Karpas-422 (cell line): ENCODE measurements at regions not wholly inside any gene's neighbourhood (a gene's known extent, or its start where the extent isn't known, plus 50 kb on each side); places are given as distances from the start of the nearest gene placed in this dataset.

Experiments used
- DNase-seq: peaks from one replicate; pipeline ENCODE4 v3.0.0-alpha.2; 2015
- H2AFZ ChIP-seq: fragments of 200-600 bp; sonication (generic); 2 replicates; pipeline ENCODE4 v1.6.1; 2014; ENCODE audit warnings: antibody characterized with exemption, low read length, mixed read lengths
- H3K27ac ChIP-seq: fragments of 200-600 bp; sonication (generic); 2 replicates; pipeline ENCODE4 v1.5.1; 2014; ENCODE audit warnings: mild to moderate bottlenecking, low read length, moderate library complexity
- H3K27me3 ChIP-seq: fragments of 200-600 bp; sonication (generic); 2 replicates; pipeline ENCODE4 v1.6.1; 2014; ENCODE audit warnings: low read length, mixed read lengths
- H3K36me3 ChIP-seq: fragments of 200-600 bp; sonication (generic); 2 replicates; pipeline ENCODE4 v1.6.1; 2014; ENCODE audit warnings: low read length, mixed read lengths; ENCODE audit not compliant: insufficient read depth
- H3K4me1 ChIP-seq: fragments of 200-600 bp; sonication (generic); 2 replicates; pipeline ENCODE4 v1.6.1; 2014; ENCODE audit warnings: mild to moderate bottlenecking, low read length, mixed read lengths
- H3K4me2 ChIP-seq: fragments of 200-600 bp; sonication (generic); 2 replicates; pipeline ENCODE4 v1.6.1; 2014; ENCODE audit warnings: low read length, low read depth, mild to moderate bottlenecking; ENCODE audit not compliant: poor library complexity, severe bottlenecking
- H3K4me3 ChIP-seq: fragments of 200-600 bp; sonication (generic); 2 replicates; pipeline ENCODE4 v1.5.1; 2014; ENCODE audit warnings: mild to moderate bottlenecking, antibody characterized with exemption, low read length, mixed read lengths
- H3K79me2 ChIP-seq: fragments of 200-600 bp; sonication (generic); 2 replicates; pipeline ENCODE4 v1.6.1; 2014; ENCODE audit warnings: mild to moderate bottlenecking, low read length, mixed read lengths
- H3K9ac ChIP-seq: fragments of 200-600 bp; sonication (generic); 2 replicates; pipeline ENCODE4 v1.6.0; 2014; ENCODE audit warnings: low read length
- H3K9me2 ChIP-seq: fragments of 200-600 bp; sonication (generic), shearing (Covaris generic); replicated peaks from 2 replicates; pipeline ENCODE4 v1.6.0; 2014; ENCODE audit warnings: mild to moderate bottlenecking, low read length, moderate library complexity; ENCODE audit not compliant: insufficient read depth
- H3K9me3 ChIP-seq: fragments of 300-700, 200-600 bp; sonication (generic); 2 replicates; pipeline ENCODE4 v1.6.1; 2014; ENCODE audit warnings: low read length, mixed read lengths
- H4K20me1 ChIP-seq: fragments of 200-600 bp; sonication (generic); 2 replicates; pipeline ENCODE4 v1.6.1; 2014; ENCODE audit warnings: mild to moderate bottlenecking, antibody characterized with exemption, low read length, low read depth; ENCODE audit not compliant: insufficient read depth

DNA sequence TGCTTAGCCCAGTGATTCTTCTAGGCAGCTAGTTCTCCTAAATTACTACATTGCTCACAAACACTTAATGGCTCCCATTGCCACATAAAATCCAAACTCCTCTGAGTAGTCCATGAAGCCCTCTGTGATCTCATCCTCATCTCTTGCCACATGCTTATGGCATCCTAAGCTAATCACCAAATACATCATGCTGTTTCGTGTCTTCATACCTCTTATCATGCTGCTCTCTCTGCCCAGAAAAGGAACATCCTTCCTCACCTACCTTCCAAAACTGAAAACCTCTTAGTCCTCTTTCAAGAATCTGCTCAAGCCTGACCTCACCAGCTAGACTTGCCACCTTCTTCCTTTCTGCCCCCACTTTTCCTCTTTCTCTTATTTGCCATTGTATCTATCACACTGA, 108.5 kb downstream of the DUSP6 start:
- Histone ChIP-seq H4K20me1 (no peaks in the 10 kb centered on the region), H3K9ac (no peak overlapping the region), H3K36me3 (no peaks in the 10 kb centered on the region), H3K9me3 (no peaks in the 10 kb centered on the region), H3K27ac (no peak overlapping the region), H3K79me2 (no peaks in the 10 kb centered on the region), H3K4me3 (no peak overlapping the region), H3K27me3 (no peaks in the 10 kb centered on the region), H3K4me1 (peaks cover 10% of the 10 kb centered on the region), H3K4me2 (no peak overlapping the region), H2AFZ (no peak overlapping the region), H3K9me2 (no peaks in the 10 kb centered on the region)
- no peak for DNase-seq

DNA sequence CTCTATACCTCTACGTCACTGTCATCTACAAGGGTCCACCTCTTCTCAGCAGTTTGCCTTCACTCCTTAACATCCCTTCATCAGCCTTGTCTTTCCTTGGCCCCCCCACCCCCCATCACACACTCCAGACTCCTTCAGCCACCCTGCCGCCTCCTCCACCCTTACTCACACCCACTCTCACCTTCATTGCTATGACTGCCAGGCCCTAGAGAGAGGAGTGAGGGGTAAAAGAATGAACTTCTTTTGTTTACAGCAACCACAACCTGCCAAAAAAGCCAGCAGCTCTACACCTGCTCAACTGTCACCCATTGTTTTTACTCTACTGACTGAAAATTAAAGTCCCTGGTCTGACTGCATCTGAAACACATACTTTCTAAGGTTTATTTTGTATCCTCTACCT, 112.8 kb downstream of the DUSP6 start:
- Histone ChIP-seq H4K20me1 (no peaks in the 10 kb centered on the region), H3K27ac (no peak overlapping the region), H3K4me1 (peaks cover 2% of the 10 kb centered on the region), H3K27me3 (no peaks in the 10 kb centered on the region), H2AFZ (no peak overlapping the region), H3K79me2 (no peaks in the 10 kb centered on the region), H3K9me3 (no peaks in the 10 kb centered on the region), H3K4me3 (no peak overlapping the region), H3K9ac (no peak overlapping the region), H3K36me3 (no peaks in the 10 kb centered on the region), H3K9me2 (no peaks in the 10 kb centered on the region), H3K4me2 (no peak overlapping the region)
- no peak for DNase-seq

GRCh38 chr12:89238593-89238992, 113.7 kb downstream of the DUSP6 start:
- Histone ChIP-seq H3K4me1 (no peaks in the 10 kb centered on the region), H3K27ac (no peak overlapping the region), H3K4me2 (no peak overlapping the region), H3K27me3 (no peaks in the 10 kb centered on the region), H3K4me3 (no peak overlapping the region), H3K79me2 (no peaks in the 10 kb centered on the region), H2AFZ (no peak overlapping the region), H3K9me2 (no peaks in the 10 kb centered on the region), H4K20me1 (no peaks in the 10 kb centered on the region), H3K9me3 (no peaks in the 10 kb centered on the region), H3K9ac (no peak overlapping the region), H3K36me3 (no peaks in the 10 kb centered on the region)
- DNase-seq: no peak

DNA sequence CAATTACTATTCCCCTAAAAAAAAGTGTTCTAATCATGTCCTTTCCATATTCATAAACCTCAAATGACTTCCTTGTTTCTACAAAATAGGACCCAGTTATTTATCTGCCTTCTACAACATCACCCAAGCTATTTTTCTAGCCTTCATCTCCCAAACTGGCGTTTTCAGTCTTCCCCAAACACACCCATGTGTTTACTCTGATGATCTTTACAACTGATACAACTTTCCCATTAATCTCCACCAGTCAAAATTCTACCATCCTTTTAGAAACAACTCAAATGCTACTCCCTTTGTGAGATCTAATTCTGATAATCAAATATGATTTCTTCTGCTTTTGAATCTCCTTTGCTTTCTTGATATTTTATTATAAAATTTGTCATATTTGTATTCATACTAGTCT, 114.5 kb downstream of the DUSP6 start:
- Histone ChIP-seq H3K27ac (no peak overlapping the region), H2AFZ (no peak overlapping the region), H3K4me3 (no peak overlapping the region), H3K9me3 (no peaks in the 10 kb centered on the region), H3K4me2 (no peak overlapping the region), H3K36me3 (no peaks in the 10 kb centered on the region), H3K79me2 (no peaks in the 10 kb centered on the region), H3K9me2 (no peaks in the 10 kb centered on the region), H4K20me1 (no peaks in the 10 kb centered on the region), H3K9ac (no peak overlapping the region), H3K4me1 (no peaks in the 10 kb centered on the region), H3K27me3 (no peaks in the 10 kb centered on the region)
- no peak for DNase-seq

DNA sequence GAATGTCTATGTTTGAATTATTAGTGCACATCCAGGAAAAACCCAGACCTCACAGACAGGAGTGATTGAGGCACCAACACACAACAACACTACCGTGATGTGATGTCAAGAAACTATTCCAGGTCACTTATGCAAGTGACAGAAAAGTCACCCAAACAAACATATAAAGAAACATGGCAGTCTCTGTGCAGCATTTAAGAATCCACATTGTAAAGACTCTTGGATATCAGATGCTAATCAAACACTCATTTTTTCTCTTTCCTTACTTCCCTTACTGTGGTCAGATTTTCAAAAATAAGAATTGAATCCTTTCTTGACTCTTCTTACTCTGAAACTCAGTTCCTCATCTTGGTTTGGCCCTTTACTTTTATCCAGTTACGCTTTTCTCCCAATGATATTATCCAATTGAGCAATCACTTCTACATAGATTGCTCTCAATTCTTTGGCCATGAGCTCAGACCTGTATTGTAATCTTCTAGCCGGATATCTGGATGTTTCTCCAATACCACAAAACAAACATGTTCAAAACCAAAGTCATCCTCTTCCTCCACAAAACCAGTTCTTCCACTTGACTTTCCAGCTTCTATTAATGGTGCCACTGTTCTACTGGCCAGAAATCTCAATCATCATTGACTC, 115.4 kb downstream of the DUSP6 start:
- Histone ChIP-seq H3K9me2 (no peaks in the 10 kb centered on the region), H3K4me3 (no peak overlapping the region), H3K27me3 (no peaks in the 10 kb centered on the region), H3K27ac (no peak overlapping the region), H3K79me2 (no peaks in the 10 kb centered on the region), H3K4me2 (no peak overlapping the region), H2AFZ (no peak overlapping the region), H3K36me3 (no peaks in the 10 kb centered on the region), H4K20me1 (no peaks in the 10 kb centered on the region), H3K9me3 (no peaks in the 10 kb centered on the region), H3K9ac (no peak overlapping the region), H3K4me1 (no peaks in the 10 kb centered on the region)
- no peak for DNase-seq

- Histone ChIP-seq H3K4me1 (no peaks in the 10 kb centered on the region), H3K9me3 (no peaks in the 10 kb centered on the region), H2AFZ (no peak overlapping the region), H3K27me3 (no peaks in the 10 kb centered on the region), H3K27ac (no peak overlapping the region), H4K20me1 (no peaks in the 10 kb centered on the region), H3K36me3 (no peaks in the 10 kb centered on the region), H3K79me2 (no peaks in the 10 kb centered on the region), H3K9me2 (no peaks in the 10 kb centered on the region), H3K4me3 (no peak overlapping the region), H3K4me2 (no peak overlapping the region), H3K9ac (no peak overlapping the region)
- no peak for DNase-seq
Observed at GRCh38 chr12:89236237-89236636, 116.1 kb downstream of the DUSP6 start.

- Histone ChIP-seq H3K4me1 (no peaks in the 10 kb centered on the region), H3K4me2 (no peak overlapping the region), H3K9me3 (no peaks in the 10 kb centered on the region), H3K79me2 (no peaks in the 10 kb centered on the region), H3K4me3 (no peak overlapping the region), H3K36me3 (no peaks in the 10 kb centered on the region), H3K27ac (no peak overlapping the region), H2AFZ (no peak overlapping the region), H3K9me2 (no peaks in the 10 kb centered on the region), H3K9ac (no peak overlapping the region), H3K27me3 (no peaks in the 10 kb centered on the region), H4K20me1 (no peaks in the 10 kb centered on the region)
- no peak for DNase-seq
Observed at GRCh38 chr12:89235189-89235993, 116.9 kb downstream of the DUSP6 start.

DNA sequence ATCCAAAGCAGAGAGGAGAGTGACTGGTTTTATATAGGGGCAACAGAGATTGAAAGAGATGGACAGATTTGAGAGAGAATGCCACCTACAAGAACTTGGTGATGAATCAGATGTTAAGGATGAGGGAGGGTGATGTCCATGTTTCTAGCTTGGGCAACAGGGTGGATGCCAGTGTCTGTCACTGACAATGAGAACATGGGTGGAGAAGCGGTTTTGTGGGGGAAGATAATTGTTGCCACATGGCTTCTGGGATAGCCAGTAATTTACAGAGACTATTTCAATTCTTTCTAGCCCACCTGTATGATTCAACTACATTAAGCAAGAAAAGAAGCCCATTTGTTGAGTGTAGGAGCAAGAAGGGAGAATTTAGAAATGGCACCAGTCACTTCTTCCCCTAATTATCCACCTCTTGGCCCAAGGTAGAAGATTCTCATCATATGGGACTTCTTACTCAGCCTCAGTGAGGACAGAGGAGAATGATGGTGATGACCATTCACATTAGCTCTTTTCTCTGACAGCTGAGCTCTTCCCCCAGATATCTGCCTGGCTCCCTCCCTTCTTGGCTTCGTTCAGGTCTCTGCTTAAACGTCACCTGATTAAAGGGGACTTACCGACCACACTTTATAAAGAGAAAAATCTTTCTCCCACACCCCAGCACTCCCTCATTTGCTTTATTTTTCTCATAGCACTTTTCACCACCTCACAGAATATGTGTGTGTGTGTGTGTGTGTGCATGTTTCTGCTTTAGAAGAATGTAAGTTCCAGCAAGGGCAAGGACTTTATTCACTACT, 117.8 kb downstream of the DUSP6 start:
- H3K9me2 ChIP-seq: no peaks in the 10 kb centered on the region
- no peaks in the 10 kb centered on the region for H4K20me1 ChIP-seq
- no peak overlapping the region for H3K4me3 ChIP-seq
- H3K9me3 ChIP-seq: no peaks in the 10 kb centered on the region
- no peaks in the 10 kb centered on the region for H3K4me1 ChIP-seq
- no peaks in the 10 kb centered on the region for H3K27me3 ChIP-seq
- H3K79me2 ChIP-seq: no peaks in the 10 kb centered on the region
- H3K36me3 ChIP-seq: no peaks in the 10 kb centered on the region
- H3K27ac ChIP-seq: no peak overlapping the region
- H3K9ac ChIP-seq: no peak overlapping the region
- H3K4me2 ChIP-seq: no peak overlapping the region
- H2AFZ ChIP-seq: no peak overlapping the region
- DNase-seq: no peak
